BE2C (cell line): ENCODE measurements at regions not wholly inside any gene's neighbourhood (a gene's known extent, or its start where the extent isn't known, plus 50 kb on each side); places are given as distances from the start of the nearest gene placed in this dataset.

Source experiments
- DNase-seq: peaks from one replicate; pipeline ENCODE4 v3.0.0-alpha.2; 2020
- H3K27me3 ChIP-seq: fragments of 250-450 bp; sonication (Bioruptor Pico); 2 replicates; pipeline ENCODE4 v1.5.1; 2020; ENCODE audit warnings: mild to moderate bottlenecking
- H3K36me3 ChIP-seq: fragments of 250-450 bp; sonication (Bioruptor Pico); 2 replicates; pipeline ENCODE4 v1.5.1; 2020; ENCODE audit warnings: mild to moderate bottlenecking
- H3K4me1 ChIP-seq: fragments of 250-450 bp; sonication (Bioruptor Pico); 2 replicates; pipeline ENCODE4 v1.5.1; 2020
- H3K4me3 ChIP-seq: 2 replicates; pipeline ENCODE4 v1.5.1; 2011; ENCODE audit warnings: low read depth, low read length
- H3K9me3 ChIP-seq: fragments of 250-450 bp; sonication (Bioruptor Pico); 2 replicates; pipeline ENCODE4 v1.5.1; 2020
- CTCF ChIP-seq: IDR thresholded peaks from 2 replicates; pipeline ENCODE4 v1.5.1; 2012; ENCODE audit warnings: mild to moderate bottlenecking, low read depth, low read length

GRCh38 chr12:13386323-13387039 is 190.0 kb downstream of the EMP1 start:
- Histone ChIP-seq H3K36me3 (no peaks in the 10 kb centered on the region), H3K4me3 (no peak overlapping the region), H3K27me3 (peaks cover 20% of the 10 kb centered on the region), H3K9me3 (no peaks in the 10 kb centered on the region), H3K4me1 (peaks cover 7% of the 10 kb centered on the region)
- no peak for DNase-seq
- no peak for TF ChIP-seq CTCF

GRCh38 chr12:13383379-13383778 is 186.9 kb downstream of the EMP1 start:
- Histone ChIP-seq H3K36me3 (no peaks in the 10 kb centered on the region), H3K9me3 (no peaks in the 10 kb centered on the region), H3K4me3 (no peak overlapping the region), H3K4me1 (no peaks in the 10 kb centered on the region; the same call in none of the 2 replicates), H3K27me3 (peaks cover 18% of the 10 kb centered on the region)
- no peak for TF ChIP-seq CTCF
- no peak for DNase-seq

- Histone ChIP-seq H3K36me3 (no peaks in the 10 kb centered on the region), H3K9me3 (no peaks in the 10 kb centered on the region), H3K27me3 (no peaks in the 10 kb centered on the region; the same call in 1 of the 2 replicates), H3K4me3 (no peak overlapping the region), H3K4me1 (no peaks in the 10 kb centered on the region; the same call in none of the 2 replicates)
- TF ChIP-seq CTCF = no peak
- no peak for DNase-seq
Measured at GRCh38 chr12:13380297-13380696, 183.8 kb downstream of the EMP1 start.

GRCh38 chr12:13379531-13380188 is 183.1 kb downstream of the EMP1 start:
- no peak for TF ChIP-seq CTCF
- H3K27me3 ChIP-seq = no peaks in the 10 kb centered on the region; the same call in 1 of the 2 replicates
- H3K4me3 ChIP-seq = no peak overlapping the region
- H3K36me3 ChIP-seq = no peaks in the 10 kb centered on the region
- H3K9me3 ChIP-seq = no peaks in the 10 kb centered on the region
- H3K4me1 ChIP-seq = no peaks in the 10 kb centered on the region; the same call in none of the 2 replicates
- no peak for DNase-seq

- H3K4me3 ChIP-seq = no peak overlapping the region
- no peaks in the 10 kb centered on the region for H3K9me3 ChIP-seq
- H3K27me3 ChIP-seq = no peaks in the 10 kb centered on the region; the same call in 1 of the 2 replicates
- no peak for TF ChIP-seq CTCF
- DNase-seq = no peak
- H3K4me1 ChIP-seq = no peaks in the 10 kb centered on the region; the same call in 1 of the 2 replicates
- H3K36me3 ChIP-seq = no peaks in the 10 kb centered on the region
Measured at GRCh38 chr12:13377698-13378097, 181.2 kb downstream of the EMP1 start.
